Transverse colon (tissue), 4 donors: ENCODE measurements at regions not wholly inside any gene's neighbourhood (a gene's known extent, or its start where the extent isn't known, plus 50 kb on each side); places are given as distances from the start of the nearest gene placed in this dataset.

Source experiments
- EP300 ChIP-seq: sonication (generic); formaldehyde crosslinking; IDR thresholded peaks from one replicate; pipeline ENCODE4 v1.6.1; 2017; ENCODE audit warnings: antibody characterized with exemption, low read depth
- POLR2A ChIP-seq: fragments of 450-650 bp; IDR thresholded peaks from one replicate; pipeline ENCODE4 v1.6.1; 2016; ENCODE audit warnings: antibody characterized with exemption, mild to moderate bottlenecking, moderate library complexity
- POLR2AphosphoS5 ChIP-seq, 3 donors: sonication (generic); formaldehyde crosslinking; IDR thresholded peaks; one replicate each; pipeline ENCODE4 v1.6.1; 2016; ENCODE audit warnings: antibody characterized with exemption in 3 of 3
- TF ChIP-seq, protein P1 (sequence below), 5 experiments: fragments of 200-600 bp in 3 of 5; fragments of 450-650 bp in 2 of 5; sonication (generic) in 3 of 5; IDR thresholded peaks; 1 replicate in 2 of 5; 2 replicates in 3 of 5; pipeline ENCODE4 v1.5.1; 2016 to 2017; ENCODE audit warnings: antibody characterized with exemption in 5 of 5, inconsistent platforms in 3 of 5, mild to moderate bottlenecking in 2 of 5, moderate library complexity in 1 of 5

DNA sequence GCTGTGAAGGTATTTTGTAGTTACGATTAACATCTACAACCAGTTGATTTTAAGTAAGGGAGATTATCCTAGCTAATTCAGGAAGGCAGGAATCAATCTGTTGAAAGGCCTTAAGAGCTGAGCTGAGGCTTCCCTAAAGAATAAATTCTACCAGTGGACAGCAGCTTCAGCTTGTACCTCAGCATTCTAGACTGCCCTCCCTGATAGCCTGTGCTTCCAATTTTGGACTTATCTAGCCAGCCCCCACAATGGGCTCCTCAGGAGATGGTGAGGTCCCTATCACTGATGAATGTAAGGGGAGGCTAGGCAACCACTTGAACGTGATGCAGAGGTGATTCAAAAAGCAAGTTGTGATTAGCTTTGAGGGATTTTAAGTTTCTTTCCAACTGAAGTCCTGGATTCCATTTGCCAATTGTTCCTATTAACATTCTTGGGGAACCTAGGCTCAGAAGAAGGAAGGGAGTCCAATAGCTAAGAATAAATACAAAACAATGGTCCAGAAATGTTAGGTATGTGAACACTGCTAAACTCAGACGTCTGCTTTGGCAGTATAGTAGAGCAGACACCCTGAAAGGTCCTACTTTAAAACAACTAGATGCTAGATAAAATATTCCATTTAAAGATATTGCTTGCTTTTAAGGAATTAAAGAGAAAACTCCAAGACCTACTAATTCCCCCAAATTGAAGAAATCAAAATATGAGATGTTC lies 404.3 kb upstream of the TENM4 start:
- TF ChIP-seq, protein P1, sequence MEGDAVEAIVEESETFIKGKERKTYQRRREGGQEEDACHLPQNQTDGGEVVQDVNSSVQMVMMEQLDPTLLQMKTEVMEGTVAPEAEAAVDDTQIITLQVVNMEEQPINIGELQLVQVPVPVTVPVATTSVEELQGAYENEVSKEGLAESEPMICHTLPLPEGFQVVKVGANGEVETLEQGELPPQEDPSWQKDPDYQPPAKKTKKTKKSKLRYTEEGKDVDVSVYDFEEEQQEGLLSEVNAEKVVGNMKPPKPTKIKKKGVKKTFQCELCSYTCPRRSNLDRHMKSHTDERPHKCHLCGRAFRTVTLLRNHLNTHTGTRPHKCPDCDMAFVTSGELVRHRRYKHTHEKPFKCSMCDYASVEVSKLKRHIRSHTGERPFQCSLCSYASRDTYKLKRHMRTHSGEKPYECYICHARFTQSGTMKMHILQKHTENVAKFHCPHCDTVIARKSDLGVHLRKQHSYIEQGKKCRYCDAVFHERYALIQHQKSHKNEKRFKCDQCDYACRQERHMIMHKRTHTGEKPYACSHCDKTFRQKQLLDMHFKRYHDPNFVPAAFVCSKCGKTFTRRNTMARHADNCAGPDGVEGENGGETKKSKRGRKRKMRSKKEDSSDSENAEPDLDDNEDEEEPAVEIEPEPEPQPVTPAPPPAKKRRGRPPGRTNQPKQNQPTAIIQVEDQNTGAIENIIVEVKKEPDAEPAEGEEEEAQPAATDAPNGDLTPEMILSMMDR (IDR thresholded peaks at IDR 0.05) = no peak
- TF ChIP-seq POLR2A = no peak
- TF ChIP-seq POLR2AphosphoS5 (IDR thresholded peaks at IDR 0.05) = no peak
- no peak for TF ChIP-seq EP300
